ENCODE measurements at regions not wholly inside any gene's neighbourhood (a gene's known extent, or its start where the extent isn't known, plus 50 kb on each side); places are given as distances from the start of the nearest gene placed in this dataset.

DNA sequence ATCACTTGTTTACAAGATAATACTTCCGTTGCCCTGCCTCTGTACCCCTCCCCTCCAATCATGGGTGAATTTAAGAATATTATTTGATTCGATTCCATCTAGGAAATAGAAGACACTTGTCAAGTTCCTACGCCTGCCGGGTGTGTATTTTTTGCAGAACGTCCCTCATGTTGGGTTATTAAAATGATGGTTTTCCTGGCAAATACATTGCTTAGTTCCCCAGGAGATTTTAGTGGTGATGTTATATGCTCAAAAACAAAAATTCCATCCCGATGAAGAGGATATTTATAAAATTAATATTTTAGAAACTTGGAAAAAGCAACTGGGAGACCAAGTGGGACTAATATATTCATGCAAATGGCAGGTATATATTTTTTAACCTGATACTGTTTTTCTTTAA lies 548.4 kb downstream of the EDEM1 start:
- TF ChIP-seq, protein P1, sequence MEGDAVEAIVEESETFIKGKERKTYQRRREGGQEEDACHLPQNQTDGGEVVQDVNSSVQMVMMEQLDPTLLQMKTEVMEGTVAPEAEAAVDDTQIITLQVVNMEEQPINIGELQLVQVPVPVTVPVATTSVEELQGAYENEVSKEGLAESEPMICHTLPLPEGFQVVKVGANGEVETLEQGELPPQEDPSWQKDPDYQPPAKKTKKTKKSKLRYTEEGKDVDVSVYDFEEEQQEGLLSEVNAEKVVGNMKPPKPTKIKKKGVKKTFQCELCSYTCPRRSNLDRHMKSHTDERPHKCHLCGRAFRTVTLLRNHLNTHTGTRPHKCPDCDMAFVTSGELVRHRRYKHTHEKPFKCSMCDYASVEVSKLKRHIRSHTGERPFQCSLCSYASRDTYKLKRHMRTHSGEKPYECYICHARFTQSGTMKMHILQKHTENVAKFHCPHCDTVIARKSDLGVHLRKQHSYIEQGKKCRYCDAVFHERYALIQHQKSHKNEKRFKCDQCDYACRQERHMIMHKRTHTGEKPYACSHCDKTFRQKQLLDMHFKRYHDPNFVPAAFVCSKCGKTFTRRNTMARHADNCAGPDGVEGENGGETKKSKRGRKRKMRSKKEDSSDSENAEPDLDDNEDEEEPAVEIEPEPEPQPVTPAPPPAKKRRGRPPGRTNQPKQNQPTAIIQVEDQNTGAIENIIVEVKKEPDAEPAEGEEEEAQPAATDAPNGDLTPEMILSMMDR (IDR thresholded peaks at IDR 0.05), result no peak
- TF ChIP-seq POLR2A (IDR thresholded peaks at IDR 0.05), result no peak
